GM21526 (cell line): ENCODE measurements at regions not wholly inside any gene's neighbourhood (a gene's known extent, or its start where the extent isn't known, plus 50 kb on each side); places are given as distances from the start of the nearest gene placed in this dataset.
"Not testable (repeated sequence)": the region's sequence is repeated elsewhere in the genome, so short reads cannot be mapped to it uniquely, and the experiment has no call there.

Experiments used
- ATAC-seq: cut with Tn5 transposase; IDR thresholded peaks from one replicate; pipeline ENCODE4 v1.9.1; 2021; ENCODE audit warnings: moderate library complexity; ENCODE audit not compliant: unreplicated experiment, low FRiP score

DNA sequence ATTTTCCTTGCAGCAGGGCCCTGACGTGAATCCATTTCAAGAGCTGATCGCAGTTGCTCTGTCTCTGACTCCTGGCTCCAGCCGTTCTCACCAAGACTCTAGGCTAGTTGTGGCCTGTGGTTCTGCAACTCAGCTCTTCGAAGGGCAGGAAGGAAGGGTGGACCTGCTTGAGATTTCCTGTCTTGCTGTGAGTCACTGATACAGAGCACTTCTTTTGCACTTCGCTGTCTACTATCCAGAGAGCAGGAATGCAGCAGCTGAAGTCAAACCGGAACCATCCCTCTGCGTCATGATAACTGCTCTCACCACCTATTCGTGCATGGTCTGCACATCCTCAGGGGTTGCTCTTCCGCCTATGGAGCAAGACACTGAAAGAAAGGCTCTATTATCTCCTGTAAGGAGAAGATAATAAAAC is 59.7 kb downstream of the RAP2B start:
- ATAC-seq: peak; percentile 97

GRCh38 chr3:153226877-153227276 is 64.9 kb downstream of the RAP2B start:
- ATAC-seq: not testable (repeated sequence)

DNA sequence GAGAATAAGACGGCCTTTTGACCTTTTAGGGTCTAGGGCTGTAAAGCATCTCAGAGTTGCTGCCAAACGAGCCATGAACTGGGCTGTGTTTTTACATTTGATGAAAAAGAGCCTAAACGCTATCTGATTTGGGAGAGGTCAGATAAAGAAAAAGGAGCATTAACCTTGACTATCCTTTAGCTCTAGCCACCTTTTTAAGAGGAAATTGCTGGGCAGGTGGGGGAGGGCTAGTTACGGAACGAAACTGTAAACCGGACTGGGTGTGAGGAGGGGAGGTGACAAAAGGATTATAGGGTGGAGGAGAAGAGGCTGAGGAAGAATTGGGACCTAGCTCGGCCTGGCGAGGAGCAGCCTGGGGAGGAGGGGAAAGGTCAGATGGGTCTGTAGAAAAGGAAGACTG is 68.4 kb downstream of the RAP2B start:
- ATAC-seq: not testable (repeated sequence)

GRCh38 chr3:153231245-153231644 is 69.2 kb downstream of the RAP2B start:
- not testable (repeated sequence) for ATAC-seq

DNA sequence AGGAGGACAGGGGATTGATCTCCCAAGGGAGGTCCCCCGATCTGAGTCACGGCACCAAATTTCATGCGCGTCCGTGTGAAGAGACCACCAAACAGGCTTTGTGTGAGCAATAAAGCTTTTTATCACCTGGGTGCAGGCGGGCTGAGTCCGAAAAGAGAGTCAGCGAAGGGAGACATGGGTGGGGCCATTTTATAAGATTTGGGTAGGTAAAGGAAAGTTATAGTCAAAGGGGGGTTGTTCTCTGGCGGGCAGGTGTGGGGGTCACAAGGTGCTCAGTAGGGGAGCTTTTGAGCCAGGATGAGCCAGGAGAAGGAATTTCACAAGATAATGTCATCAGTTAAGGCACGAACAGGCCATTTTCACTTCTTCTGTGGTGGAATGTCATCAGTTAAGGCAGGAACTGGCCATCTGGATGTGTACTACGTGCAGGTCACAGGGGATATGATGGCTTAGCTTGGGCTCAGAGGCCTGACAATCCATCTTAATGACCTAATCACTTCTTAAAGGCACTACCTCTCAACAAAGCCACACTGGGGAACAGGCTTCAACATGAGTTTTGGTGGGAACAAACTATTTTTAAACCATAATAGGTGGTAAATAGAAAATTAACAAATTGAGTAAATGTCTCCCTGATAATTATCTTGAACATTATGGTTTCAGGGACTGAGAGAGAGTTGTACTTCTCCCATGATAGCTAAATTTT is 70.2 kb downstream of the RAP2B start:
- not testable (repeated sequence) for ATAC-seq

GRCh38 chr3:153232851-153233271 is 70.8 kb downstream of the RAP2B start:
- ATAC-seq: no peak

GRCh38 chr3:153233986-153234385 is 72.0 kb downstream of the RAP2B start:
- no peak for ATAC-seq

GRCh38 chr3:153242896-153243295 is 80.9 kb downstream of the RAP2B start:
- ATAC-seq: no peak

DNA sequence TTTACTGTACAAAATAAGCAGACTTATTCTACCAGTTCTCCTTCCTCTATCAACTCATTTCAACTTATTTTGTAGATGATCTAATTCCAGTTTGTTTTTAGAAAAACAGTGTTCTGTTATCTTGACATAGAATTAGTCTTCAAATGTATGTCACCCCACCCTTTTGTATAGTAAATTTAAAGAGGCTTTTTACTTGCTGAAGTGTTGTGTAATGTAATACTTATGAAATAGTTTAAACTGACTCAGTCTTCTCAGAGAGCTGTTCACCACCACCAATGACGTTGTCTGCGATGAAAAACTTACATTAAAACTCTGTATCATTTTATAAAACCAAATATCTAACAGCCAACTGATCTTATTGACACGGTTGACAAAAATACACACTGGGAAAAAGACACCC is 82.9 kb downstream of the RAP2B start:
- ATAC-seq: no peak

GRCh38 chr3:153245661-153246060 is 83.6 kb downstream of the RAP2B start:
- ATAC-seq: no peak

DNA sequence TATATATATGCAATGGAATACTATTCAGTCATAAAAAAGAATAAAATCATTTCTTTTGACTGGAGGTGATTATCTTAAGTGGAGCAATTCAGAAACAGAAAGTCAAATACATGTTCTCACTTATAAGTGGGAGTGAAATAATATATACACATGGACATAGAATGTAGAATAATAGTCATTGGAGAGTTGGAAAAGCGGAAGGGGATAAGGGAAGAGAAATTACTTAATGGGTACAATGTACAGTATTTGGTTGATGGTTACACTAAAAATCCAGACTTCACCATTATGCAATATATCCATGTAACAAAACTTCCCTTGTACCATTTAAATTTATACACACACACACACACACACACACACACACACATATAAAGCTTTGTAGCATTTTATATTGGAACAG is 84.3 kb downstream of the RAP2B start:
- no peak for ATAC-seq

DNA sequence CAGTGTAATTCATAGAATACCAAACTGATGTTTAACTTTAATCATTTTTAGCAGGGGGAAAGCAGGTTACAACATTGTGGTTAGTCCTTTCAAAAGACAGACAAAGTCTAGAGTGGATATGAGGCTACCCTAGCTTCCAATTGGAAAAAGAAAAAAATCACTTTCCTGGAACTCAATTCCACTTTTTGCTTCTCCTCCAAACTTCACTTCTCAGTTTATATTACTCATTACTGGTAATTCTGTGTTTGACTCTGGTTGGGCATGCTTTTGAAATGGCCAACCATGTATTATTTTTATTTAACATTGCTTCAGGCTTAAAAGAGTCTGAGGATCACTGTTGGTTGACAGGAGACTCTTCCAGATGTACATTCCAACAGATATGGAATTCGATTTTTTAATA is 84.8 kb downstream of the RAP2B start:
- ATAC-seq: no peak

GRCh38 chr3:153247331-153248330 is 85.6 kb downstream of the RAP2B start:
- ATAC-seq: no peak

- ATAC-seq: not testable (repeated sequence)
Observed at GRCh38 chr3:153248835-153249234, 86.8 kb downstream of the RAP2B start.

- no peak for ATAC-seq
Observed at GRCh38 chr3:153249906-153250305, 87.9 kb downstream of the RAP2B start.

GRCh38 chr3:153250446-153250845 is 88.4 kb downstream of the RAP2B start:
- no peak for ATAC-seq

- ATAC-seq: no peak
Observed at GRCh38 chr3:153252963-153253362, 90.9 kb downstream of the RAP2B start.

GRCh38 chr3:153254361-153254760 is 92.3 kb downstream of the RAP2B start:
- ATAC-seq: no peak

GRCh38 chr3:153257673-153258351 is 95.8 kb downstream of the RAP2B start:
- no peak for ATAC-seq

- no peak for ATAC-seq
Observed at GRCh38 chr3:153259956-153260355, 97.9 kb downstream of the RAP2B start.

DNA sequence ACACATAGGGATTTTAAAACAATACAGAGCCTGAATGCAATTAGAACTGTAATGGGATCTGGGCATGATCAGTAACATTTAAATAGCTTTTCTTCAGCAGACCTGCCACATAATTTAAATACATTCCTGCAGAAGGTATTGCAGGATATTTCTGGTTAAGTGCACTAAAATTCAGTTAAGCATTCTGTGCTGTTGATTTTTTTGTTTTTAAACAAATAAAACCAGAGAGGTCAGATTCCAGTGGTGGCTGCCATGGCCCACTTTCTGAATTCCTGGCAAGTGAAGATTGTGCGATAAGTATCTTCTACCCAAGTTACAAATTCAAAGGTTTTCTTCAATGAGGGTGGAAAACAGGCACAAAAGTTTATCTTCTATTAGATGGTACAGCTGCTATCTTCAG is 98.7 kb downstream of the RAP2B start:
- ATAC-seq: no peak
